AG09309 (cell line): ENCODE measurements at regions not wholly inside any gene's neighbourhood (a gene's known extent, or its start where the extent isn't known, plus 50 kb on each side); places are given as distances from the start of the nearest gene placed in this dataset.

Experiments used
- DNase-seq: peaks from one replicate; pipeline ENCODE4 v3.0.0-alpha.2; 2010; ENCODE audit warnings: low read depth
- H3K4me3 ChIP-seq: 2 replicates; pipeline ENCODE4 v1.5.1; 2011; ENCODE audit warnings: mild to moderate bottlenecking, low read depth, low read length, moderate library complexity; ENCODE audit not compliant: control insufficient read depth
- TF ChIP-seq, protein P1 (sequence below): IDR thresholded peaks from 2 replicates; pipeline ENCODE4 v1.5.1; 2011; ENCODE audit warnings: mild to moderate bottlenecking, low read depth, low read length, inconsistent platforms; ENCODE audit not compliant: insufficient read depth, control insufficient read depth; ENCODE audit errors: missing control alignments

DNA sequence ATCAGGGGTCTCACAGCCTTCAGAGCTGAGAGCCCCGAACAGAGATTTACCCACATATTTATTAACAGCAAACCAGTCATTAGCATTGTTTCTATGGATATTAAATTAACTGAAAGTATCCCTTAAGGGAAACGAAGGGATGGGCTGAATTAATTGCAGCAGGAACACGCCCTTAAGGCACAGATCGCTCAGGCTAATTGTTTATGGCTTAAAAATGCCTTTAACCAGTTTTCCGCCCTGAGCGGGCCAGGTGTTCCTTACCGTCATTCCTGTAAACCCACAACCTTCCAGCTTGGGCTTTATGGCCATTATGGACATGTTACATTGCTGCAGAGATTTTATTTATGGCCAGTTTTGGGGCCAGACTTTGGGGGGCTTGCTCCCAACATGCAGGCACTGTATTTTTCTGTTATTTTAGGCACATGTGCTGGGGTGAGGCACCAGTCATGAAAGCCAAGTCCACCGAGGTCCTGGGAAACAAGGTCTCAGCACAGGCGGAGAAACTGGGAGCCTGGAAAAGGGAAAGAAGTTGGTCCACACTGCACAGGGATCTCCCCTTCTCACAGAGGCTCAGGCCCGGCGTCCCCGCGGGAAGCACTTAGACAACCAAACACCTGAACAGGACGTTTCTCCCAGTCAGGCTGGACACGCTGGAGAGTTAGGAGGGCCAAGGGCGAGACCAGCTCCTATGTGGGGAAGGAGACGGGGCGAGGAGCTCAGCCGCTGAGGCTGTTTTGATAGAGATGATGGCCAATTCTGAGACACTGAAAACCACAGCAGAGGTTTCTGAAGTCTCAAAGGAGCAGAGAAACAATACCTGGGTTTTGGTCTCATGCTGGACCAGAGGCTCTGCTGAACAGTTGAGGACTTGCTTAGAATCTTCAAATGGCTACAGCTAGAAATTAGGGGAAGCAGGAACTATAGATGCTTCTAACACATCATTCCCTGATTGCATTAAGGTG, 86.7 kb downstream of the TMEM18 start:
- no peak for DNase-seq
- TF ChIP-seq, protein P1, sequence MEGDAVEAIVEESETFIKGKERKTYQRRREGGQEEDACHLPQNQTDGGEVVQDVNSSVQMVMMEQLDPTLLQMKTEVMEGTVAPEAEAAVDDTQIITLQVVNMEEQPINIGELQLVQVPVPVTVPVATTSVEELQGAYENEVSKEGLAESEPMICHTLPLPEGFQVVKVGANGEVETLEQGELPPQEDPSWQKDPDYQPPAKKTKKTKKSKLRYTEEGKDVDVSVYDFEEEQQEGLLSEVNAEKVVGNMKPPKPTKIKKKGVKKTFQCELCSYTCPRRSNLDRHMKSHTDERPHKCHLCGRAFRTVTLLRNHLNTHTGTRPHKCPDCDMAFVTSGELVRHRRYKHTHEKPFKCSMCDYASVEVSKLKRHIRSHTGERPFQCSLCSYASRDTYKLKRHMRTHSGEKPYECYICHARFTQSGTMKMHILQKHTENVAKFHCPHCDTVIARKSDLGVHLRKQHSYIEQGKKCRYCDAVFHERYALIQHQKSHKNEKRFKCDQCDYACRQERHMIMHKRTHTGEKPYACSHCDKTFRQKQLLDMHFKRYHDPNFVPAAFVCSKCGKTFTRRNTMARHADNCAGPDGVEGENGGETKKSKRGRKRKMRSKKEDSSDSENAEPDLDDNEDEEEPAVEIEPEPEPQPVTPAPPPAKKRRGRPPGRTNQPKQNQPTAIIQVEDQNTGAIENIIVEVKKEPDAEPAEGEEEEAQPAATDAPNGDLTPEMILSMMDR, result no peak
- H3K4me3 ChIP-seq, result no peak overlapping the region

DNA sequence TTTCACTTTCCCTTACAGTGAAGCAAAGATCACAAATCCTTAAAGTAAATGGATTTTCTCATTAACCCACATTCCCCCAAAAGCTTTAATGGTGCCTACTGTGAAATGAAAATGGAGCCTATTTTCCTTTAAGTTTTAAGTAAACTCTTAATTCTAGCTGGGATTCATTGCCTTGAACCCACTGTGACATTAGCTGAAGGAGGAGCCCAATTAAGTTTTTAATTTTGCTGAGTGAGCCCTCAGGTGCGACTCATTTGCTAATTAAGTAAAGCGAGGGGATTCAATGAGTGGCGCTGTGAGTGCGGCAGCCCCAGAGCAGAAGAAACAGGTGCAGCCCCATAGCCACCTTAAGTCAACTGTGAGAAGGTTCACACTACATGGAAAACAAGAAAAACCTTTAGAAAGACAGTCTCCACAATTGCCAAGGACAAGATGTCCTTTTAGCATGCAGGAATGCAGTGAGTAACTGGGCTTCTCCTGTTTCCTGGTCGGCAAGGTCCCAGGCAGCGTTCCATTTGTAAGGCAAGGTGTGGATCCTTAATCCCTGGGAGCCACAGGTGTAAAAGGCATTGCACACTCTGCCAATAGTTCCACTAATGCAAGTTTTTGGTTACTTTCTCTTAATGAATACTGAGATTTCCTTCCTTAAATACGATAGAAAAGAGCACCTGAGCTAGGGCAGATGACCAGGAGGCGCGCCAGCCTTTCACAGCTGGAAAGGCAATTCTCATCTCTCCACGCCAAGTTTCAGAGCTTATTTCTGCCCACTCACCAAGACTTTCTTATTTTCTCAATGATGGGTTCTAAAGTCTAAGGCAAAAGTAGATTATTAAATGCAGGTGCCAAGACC, 87.7 kb downstream of the TMEM18 start:
- TF ChIP-seq, protein P1, result no peak

DNA sequence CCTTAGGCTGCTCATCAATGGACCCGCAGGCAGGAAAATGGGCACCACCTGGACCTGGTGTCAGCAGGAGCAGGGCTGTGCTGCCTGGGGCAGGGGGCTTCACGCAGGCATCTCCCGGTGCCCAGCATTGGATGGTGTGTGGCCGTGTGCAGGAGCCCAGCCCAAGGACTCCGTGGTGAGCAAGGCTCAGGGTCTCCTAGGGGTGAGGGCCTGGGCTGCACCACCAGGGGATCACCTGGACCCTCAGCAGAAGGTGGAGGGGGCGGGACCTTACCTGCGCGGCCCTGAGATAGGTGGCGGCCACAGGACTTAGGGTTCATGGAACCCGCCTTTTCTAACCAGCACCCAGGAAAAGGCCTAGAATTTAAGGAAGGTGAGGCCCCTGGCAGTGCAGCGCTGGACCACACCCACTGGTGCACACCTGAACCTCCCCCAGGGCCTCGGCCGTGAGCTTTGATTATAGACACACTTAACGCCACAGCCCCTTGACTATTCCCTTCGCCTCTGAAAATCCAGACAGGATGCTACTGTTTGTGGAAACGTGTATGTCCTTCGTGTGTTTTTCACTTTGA, 89.0 kb downstream of the TMEM18 start:
- no peak for DNase-seq
- TF ChIP-seq, protein P1, result no peak
- no peak overlapping the region for H3K4me3 ChIP-seq

More for the DNA sequence above, 87.7 kb downstream of the TMEM18 start:
- no peak for DNase-seq
- no peak overlapping the region for H3K4me3 ChIP-seq

DNA sequence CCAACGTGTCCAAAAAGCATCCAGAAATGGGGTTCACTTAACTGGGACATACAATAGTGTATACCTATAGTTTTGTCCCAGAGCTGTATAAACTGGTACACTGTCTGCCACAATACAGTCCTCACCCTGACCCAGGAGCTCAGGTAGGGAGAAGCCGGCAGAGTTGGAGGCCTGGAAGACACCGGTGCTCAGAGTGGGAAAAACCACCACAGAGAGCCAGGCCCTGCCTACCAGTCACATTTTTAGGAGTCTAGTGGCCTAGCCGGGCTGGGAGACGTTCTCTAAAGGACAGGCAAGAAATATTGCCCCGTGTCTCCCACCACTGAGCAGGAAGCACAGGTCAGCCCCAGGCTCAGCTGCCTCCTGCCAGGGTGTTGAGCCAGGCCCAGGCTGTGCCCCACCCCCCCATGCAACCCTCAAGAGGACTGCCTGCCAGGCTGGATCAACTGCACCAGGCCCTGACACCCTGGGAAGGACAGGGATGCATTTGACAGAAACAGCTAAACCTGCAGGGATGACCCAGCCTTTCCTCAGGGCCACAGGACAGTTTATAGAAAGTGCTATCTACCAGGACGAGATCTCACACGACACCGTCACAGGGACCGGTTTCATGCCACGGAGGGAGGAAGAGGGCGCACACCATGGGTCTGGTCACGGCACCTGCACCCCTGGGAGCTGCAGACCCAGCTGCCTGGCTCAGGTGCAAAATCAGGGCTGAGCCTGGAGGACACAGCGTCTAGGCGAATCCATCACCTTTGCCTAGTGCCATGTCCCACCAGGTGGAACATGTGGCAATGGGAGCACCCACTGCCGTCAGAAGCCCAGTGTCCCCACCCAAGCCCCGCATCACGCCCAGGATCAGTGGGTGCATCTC, 89.9 kb downstream of the TMEM18 start:
- H3K4me3 ChIP-seq, result no peak overlapping the region
- TF ChIP-seq, protein P1, result no peak
- DNase-seq, result no peak

DNA sequence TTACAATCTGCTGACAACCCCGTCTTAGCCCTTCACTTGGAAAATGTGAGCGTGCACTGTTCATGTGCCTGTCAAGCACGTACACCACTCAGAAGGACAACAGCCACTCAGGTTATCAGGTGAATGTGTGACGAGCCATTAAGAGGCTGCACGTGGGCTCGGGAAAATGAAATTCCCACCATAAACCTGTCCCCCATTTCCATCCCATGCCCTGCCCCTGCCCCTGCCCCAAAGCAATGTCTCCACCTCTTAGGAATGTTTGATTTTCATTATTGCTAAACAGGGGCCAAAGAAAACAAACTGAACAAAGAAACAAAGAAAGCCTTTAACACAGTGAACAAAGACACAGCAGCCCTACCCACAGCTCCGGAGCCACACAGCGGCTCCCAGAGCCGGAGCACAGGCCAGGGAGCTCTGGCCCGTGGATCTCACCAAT, 90.5 kb downstream of the TMEM18 start:
- DNase-seq, result no peak
- TF ChIP-seq, protein P1, result no peak
- no peak overlapping the region for H3K4me3 ChIP-seq
